Calu3 (cell line): ENCODE measurements at regions not wholly inside any gene's neighbourhood (a gene's known extent, or its start where the extent isn't known, plus 50 kb on each side); places are given as distances from the start of the nearest gene placed in this dataset.

Experiments used
- BruUV-seq: library from RNA; stranded (reverse); fragments of 400-500 nt; replicated peaks from 2 replicates; lab custom pipeline; 2021; lab: Mats Ljungman, UMichigan
- CTCF ChIA-PET: fragments of 300-600 bp; sonication (Branson Sonifier 250); formaldehyde crosslinking; loops from one replicate; lab custom pipeline; 2022; ENCODE audit warnings: antibody characterized with exemption; lab: Charles Lee
- DNase-seq: peaks from one replicate; pipeline ENCODE4 v3.0.0; 2022
- H3K27ac Mint-ChIP-seq: one replicate; pipeline ENCODE4 v1.8.0; 2022; ENCODE audit warnings: mixed read lengths; ENCODE audit not compliant: unreplicated experiment
- H3K27me3 Mint-ChIP-seq: one replicate; pipeline ENCODE4 v1.8.0; 2022; ENCODE audit warnings: mixed read lengths; ENCODE audit not compliant: unreplicated experiment
- H3K36me3 Mint-ChIP-seq: one replicate; pipeline ENCODE4 v1.8.0; 2022; ENCODE audit warnings: mild to moderate bottlenecking, moderate library complexity, mixed read lengths; ENCODE audit not compliant: insufficient read depth, unreplicated experiment
- H3K4me1 Mint-ChIP-seq: one replicate; pipeline ENCODE4 v1.8.0; 2022; ENCODE audit warnings: mild to moderate bottlenecking, low read depth, mixed read lengths; ENCODE audit not compliant: unreplicated experiment
- H3K4me3 Mint-ChIP-seq: one replicate; pipeline ENCODE4 v1.8.0; 2022; ENCODE audit warnings: mild to moderate bottlenecking, low read depth, moderate library complexity, mixed read lengths; ENCODE audit not compliant: unreplicated experiment
- H3K9me3 Mint-ChIP-seq: one replicate; pipeline ENCODE4 v1.8.0; 2022; ENCODE audit warnings: low read depth, mixed read lengths; ENCODE audit not compliant: unreplicated experiment
- intact Hi-C: fragments of 100-400 bp; cut with micrococcal nuclease; formaldehyde crosslinking; loops from one replicate; pipeline ENCODE4 v1.10.0; 2022; ENCODE audit not compliant: unreplicated experiment
- TF ChIP-seq, protein P1 (sequence below): fragments of 200-600 bp; IDR thresholded peaks from one replicate; pipeline ENCODE4 v1.8.0; 2022; ENCODE audit warnings: antibody characterized with exemption; ENCODE audit not compliant: unreplicated experiment

DNA sequence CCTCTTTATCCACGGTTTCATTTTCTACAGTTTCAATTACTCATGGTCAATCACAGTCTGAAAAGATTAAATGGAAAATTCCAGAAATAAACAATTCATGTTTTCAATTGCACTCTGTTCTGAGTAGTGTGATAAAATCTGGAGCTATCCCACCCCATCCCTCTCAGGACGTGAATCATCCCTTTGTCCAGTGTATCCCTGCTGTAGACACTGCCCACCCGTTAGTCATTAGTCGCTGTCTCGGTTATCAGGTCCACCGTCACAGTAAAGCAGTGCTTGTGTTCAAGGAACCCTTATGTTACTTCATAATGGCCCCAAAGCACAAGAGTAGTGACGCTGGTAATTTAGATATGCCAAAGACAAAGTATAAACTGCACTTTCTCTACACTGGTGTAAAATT lies 141.0 kb upstream of the LMNTD1 start:
- CTCF ChIA-PET = no interaction called here
- no peaks in the 10 kb centered on the region for H3K36me3 Mint-ChIP-seq
- H3K4me1 Mint-ChIP-seq = no peaks in the 10 kb centered on the region
- no peak overlapping the region for H3K4me3 Mint-ChIP-seq
- H3K27ac Mint-ChIP-seq = no peak overlapping the region
- TF ChIP-seq, protein P1, sequence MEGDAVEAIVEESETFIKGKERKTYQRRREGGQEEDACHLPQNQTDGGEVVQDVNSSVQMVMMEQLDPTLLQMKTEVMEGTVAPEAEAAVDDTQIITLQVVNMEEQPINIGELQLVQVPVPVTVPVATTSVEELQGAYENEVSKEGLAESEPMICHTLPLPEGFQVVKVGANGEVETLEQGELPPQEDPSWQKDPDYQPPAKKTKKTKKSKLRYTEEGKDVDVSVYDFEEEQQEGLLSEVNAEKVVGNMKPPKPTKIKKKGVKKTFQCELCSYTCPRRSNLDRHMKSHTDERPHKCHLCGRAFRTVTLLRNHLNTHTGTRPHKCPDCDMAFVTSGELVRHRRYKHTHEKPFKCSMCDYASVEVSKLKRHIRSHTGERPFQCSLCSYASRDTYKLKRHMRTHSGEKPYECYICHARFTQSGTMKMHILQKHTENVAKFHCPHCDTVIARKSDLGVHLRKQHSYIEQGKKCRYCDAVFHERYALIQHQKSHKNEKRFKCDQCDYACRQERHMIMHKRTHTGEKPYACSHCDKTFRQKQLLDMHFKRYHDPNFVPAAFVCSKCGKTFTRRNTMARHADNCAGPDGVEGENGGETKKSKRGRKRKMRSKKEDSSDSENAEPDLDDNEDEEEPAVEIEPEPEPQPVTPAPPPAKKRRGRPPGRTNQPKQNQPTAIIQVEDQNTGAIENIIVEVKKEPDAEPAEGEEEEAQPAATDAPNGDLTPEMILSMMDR = no peak
- intact Hi-C loops = no loop called here
- H3K27me3 Mint-ChIP-seq = no peaks in the 10 kb centered on the region
- no peak for DNase-seq
- H3K9me3 Mint-ChIP-seq = peaks cover 3% of the 10 kb centered on the region
- no TSS peak for BruUV-seq

DNA sequence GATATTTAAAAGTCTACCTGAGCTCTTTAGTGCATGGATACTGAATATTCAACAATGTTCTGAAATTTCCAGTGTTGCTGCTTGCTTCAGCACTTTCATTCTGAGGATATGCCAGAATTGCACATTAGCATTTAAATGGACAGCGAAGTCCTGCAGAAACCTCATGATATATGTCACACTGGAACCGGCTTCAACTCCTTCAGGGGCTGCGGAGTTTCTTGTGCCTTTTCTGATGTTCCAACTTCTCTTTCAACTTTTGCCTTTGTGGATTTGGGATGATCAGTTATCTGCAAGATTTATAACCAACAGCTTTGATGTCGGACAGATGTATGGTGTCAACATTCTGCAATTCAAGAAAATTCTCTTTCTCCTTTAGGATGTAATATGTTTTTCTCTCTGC lies 142.5 kb upstream of the LMNTD1 start:
- H3K4me3 Mint-ChIP-seq = no peak overlapping the region
- intact Hi-C loops = no loop called here
- TF ChIP-seq, protein P1 = no peak
- H3K27ac Mint-ChIP-seq = no peak overlapping the region
- no peak for DNase-seq
- no TSS peak for BruUV-seq
- H3K36me3 Mint-ChIP-seq = no peaks in the 10 kb centered on the region
- no peaks in the 10 kb centered on the region for H3K27me3 Mint-ChIP-seq
- H3K4me1 Mint-ChIP-seq = no peaks in the 10 kb centered on the region
- H3K9me3 Mint-ChIP-seq = peaks cover 3% of the 10 kb centered on the region
- CTCF ChIA-PET = interaction anchor here (0.6 kb wide), 1 partner anchor 256 kb away, joined by 7 read pairs; no protein-coding TSS in a partner anchor

DNA sequence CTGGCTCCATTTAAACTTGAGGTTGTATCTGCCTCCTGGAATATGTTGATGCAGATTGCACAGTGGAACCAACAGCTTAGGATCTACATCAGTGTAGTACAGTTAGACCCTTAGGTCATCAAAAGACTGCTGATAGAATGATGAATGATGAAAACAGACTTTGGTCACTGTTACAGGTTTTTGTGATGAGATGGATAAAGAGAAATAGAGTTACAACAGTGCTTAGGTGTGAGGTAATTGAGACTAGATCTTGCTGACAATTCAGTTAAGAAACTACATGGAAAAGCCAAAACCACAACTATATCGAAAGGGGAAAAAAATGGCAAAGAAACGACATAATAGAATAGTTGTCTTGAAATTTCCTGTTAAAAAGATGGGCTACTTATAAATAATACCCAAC lies 145.7 kb upstream of the LMNTD1 start:
- BruUV-seq = no TSS peak
- CTCF ChIA-PET = no interaction called here
- no peak for DNase-seq
- Mint-ChIP-seq H3K4me1 (peaks cover 8% of the 10 kb centered on the region), H3K36me3 (no peaks in the 10 kb centered on the region), H3K4me3 (no peak overlapping the region), H3K9me3 (peaks cover 5% of the 10 kb centered on the region), H3K27ac (no peak overlapping the region), H3K27me3 (no peaks in the 10 kb centered on the region)
- TF ChIP-seq, protein P1 = no peak
- intact Hi-C loops = no loop called here

DNA sequence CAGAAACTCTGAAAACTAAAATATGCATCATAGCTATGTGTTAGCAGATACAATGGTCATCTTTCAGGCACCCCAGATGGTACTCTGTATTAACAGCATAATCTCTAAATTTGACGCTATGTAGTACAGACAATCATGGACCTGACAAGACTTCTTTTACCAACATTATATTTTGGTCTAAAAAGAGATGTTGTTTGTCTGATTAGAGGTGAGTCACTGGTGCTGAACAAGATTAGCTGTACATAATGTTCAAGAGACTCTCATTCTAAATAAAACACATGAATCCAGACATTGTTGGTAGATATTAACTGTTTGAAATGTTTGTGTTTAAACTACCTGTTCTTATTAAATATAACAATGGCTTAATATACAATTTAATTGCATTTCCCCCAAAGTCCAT lies 146.4 kb upstream of the LMNTD1 start:
- BruUV-seq = no TSS peak
- H3K27me3 Mint-ChIP-seq = no peaks in the 10 kb centered on the region
- TF ChIP-seq, protein P1 = no peak
- CTCF ChIA-PET = no interaction called here
- no peaks in the 10 kb centered on the region for H3K36me3 Mint-ChIP-seq
- DNase-seq = no peak
- no peak overlapping the region for H3K4me3 Mint-ChIP-seq
- peaks cover 5% of the 10 kb centered on the region for H3K9me3 Mint-ChIP-seq
- H3K27ac Mint-ChIP-seq = no peak overlapping the region
- H3K4me1 Mint-ChIP-seq = peaks cover 8% of the 10 kb centered on the region
- intact Hi-C loops = no loop called here
